ENCODE measurements at regions not wholly inside any gene's neighbourhood (a gene's known extent, or its start where the extent isn't known, plus 50 kb on each side); places are given as distances from the start of the nearest gene placed in this dataset.
A peak's percentile ranks its signal among the peaks of the same experiment; 100 is the strongest.
"Not testable (repeated sequence)": the region's sequence is repeated elsewhere in the genome, so short reads cannot be mapped to it uniquely, and the experiment has no call there.

- DNase-seq, result no peak
Observed at GRCh38 chr4:114383067-114383466, 215.5 kb upstream of the UGT8 start.

DNA sequence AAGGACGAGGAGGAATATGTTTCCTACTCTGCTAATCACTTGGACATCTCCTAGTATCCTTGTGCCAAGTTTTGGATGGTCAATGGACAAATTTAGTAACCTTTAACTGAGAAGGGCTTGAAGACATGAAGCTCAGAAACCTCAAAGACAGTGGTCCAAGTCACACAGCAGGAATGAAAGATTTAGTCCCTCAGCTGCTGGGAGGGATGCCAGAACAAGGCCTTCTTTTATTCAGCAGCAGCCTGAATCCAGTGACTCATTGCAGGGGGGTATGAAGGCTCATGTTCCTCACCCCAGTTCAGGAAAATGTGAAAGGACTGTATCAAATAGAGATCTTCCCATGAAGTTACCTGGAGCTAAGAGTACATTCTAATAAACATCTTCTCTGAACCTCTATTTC is 214.9 kb upstream of the UGT8 start:
- no peak for DNase-seq

- no peak for DNase-seq
Observed at GRCh38 chr4:114384629-114385028, 214.0 kb upstream of the UGT8 start.

- peak; percentile 60 for DNase-seq
Observed at GRCh38 chr4:114385195-114385985, 213.2 kb upstream of the UGT8 start.

GRCh38 chr4:114386637-114387233 is 211.9 kb upstream of the UGT8 start:
- peak; percentile 11 for DNase-seq

- no peak for DNase-seq
Observed at GRCh38 chr4:114389070-114389685, 209.4 kb upstream of the UGT8 start.

DNA sequence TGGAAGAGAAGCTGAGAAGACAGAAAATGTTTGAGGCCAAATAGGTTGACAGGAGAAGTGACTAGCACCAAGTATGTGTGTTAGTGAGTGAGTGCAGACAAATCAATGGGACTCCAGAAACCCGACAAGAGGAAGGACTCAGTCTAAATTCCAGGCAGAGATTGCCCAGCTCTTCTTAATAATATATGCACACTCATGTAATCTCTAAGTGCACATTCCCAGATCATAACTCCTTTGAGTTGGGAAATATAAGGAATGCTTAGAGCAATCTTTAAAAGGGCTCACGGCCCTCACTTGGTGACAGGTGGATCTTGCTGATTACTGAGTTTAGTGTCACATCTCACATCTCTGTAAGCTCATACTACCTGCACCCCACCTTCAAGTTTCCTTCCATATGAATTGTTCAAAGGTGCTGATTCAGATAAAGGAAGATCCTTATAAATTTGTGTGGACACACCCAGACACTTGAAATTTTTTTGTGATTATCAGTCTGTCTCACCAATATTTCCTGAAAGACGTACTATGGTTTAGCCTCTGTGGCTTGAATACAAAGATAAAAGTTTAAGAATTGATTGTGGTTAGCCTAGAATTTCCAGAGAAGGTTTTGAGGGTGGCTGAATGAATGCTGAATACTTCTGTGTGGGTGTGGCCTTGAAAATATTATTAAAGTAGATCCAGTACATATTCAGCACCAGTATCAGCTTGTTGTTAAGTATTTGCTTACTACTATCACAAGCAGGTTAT is 205.1 kb upstream of the UGT8 start:
- no peak for DNase-seq

GRCh38 chr4:114396808-114397207 is 201.8 kb upstream of the UGT8 start:
- no peak for DNase-seq

- no peak for DNase-seq
Observed at GRCh38 chr4:114398410-114398809, 200.2 kb upstream of the UGT8 start.

- no peak for DNase-seq
Observed at GRCh38 chr4:114399105-114399504, 199.5 kb upstream of the UGT8 start.

DNA sequence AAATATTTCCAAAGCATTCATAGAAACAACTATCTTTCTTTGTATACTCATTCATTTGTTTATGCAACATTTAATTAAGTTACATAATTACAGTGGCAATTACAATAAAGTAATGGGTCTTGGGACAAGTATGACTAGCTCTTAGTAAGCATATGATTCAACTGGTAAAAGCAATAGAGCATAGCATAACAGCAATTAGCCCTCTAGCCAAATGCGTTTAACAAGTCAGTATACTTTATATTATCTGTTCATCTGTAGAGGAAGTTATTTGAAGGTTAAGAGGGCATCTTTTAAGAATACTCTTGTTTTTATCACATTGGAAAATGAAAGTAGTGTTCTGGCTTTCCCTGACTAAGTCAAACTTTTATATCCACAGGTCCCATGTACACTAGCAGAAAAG is 198.1 kb upstream of the UGT8 start:
- DNase-seq, result no peak

GRCh38 chr4:114401483-114401882 is 197.1 kb upstream of the UGT8 start:
- no peak for DNase-seq

DNA sequence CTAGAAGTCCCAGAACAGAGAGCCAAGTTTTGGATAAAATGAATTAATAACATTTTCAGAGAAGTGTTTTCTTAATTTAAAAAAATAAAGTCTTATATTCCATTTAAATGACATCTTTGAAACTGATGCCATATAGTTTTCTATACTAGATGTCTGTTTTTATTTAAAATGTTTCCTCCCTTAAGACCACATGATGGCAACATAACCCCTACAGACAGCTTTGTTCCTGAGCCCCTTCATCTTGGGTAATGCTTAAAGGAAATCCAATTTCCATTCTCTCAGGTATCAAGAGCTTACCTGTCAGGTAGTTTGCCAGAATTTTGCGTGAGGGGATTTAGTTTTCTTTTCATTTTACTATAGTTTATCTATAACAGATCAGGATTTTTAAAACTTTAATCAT is 181.4 kb upstream of the UGT8 start:
- DNase-seq, result no peak

DNA sequence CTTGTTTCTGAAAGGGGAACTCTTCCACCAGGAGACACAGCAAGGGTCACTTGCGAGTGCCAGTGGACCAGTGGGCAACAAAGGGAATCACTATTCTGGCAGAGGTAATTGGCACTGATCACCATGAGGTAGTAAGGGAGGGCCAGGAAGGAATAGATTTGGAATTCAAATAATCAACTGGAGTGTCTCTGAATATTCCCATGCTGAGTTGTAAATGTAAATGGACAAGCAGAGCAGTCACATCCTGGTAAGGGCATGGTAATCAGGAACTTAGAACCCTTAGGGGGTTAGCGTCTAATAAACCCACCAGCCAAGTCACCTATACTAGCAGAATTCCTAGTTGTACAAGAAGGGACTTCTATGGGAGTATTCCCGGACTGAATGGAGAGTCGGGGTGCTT is 178.5 kb upstream of the UGT8 start:
- no peak for DNase-seq

GRCh38 chr4:114423582-114423981 is 175.0 kb upstream of the UGT8 start:
- no peak for DNase-seq

DNA sequence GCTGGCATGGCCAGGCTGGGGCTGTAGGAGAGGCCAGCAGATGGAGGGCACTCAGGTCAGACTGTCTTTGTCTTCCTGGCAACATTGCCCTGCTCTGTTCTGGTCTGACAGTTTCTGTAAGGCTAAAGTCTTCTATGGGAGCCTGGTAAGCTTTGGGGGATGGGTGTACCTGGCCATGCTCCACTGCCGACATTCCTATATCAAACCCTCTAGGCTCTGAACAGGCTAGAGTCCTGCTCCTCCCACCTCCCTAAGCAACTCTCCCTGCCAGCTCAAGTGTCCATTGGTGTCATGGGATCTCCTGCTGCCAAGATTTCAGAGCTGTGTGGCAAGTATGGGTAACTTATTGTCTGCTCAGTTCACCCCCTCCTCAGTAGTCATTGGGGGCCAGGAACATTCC is 163.5 kb upstream of the UGT8 start:
- DNase-seq, result no peak

DNA sequence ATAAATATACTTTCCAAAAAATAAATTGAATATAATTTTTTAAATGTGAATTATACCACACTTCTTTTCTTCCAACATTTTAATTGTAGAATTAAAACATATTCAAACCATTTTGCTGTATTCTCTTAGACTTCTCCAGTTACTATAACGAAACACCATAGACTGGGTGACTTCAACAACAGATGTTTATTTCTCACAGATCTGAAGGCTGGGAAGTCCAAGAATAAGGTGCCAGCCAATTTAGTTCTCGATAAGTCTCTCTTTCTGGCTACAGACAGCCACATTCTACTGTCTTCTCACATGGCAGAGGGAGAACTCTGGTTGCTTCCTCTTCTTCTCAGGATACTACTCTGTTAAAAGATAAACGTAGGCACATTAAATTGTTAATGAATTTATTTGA is 155.8 kb upstream of the UGT8 start:
- no peak for DNase-seq

GRCh38 chr4:114444211-114444610 is 154.4 kb upstream of the UGT8 start:
- no peak for DNase-seq

DNA sequence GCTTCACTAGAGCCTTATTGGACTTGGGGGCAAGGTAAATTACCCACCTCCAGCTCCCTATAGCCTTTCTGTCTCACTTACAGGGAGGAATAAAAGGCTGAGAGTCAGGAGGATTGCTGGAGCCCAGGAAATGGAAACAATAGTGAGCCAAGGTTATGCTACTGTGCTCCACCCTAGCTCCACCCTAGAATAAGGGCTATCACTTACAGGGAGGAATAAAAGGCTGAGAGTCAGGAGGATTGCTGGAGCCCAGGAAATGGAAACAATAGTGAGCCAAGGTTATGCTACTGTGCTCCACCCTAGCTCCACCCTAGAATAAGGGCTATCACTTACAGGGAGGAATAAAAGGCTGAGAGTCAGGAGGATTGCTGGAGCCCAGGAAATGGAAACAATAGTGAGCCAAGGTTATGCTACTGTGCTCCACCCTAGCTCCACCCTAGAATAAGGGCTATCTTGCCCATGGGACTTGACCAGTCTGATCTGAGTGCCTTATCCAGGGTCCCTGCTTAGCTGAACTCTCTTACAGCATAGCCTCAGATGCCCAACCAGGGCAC is 150.6 kb upstream of the UGT8 start:
- not testable (repeated sequence) for DNase-seq

- DNase-seq, result no peak
Observed at GRCh38 chr4:114458728-114459127, 139.9 kb upstream of the UGT8 start.

DNA sequence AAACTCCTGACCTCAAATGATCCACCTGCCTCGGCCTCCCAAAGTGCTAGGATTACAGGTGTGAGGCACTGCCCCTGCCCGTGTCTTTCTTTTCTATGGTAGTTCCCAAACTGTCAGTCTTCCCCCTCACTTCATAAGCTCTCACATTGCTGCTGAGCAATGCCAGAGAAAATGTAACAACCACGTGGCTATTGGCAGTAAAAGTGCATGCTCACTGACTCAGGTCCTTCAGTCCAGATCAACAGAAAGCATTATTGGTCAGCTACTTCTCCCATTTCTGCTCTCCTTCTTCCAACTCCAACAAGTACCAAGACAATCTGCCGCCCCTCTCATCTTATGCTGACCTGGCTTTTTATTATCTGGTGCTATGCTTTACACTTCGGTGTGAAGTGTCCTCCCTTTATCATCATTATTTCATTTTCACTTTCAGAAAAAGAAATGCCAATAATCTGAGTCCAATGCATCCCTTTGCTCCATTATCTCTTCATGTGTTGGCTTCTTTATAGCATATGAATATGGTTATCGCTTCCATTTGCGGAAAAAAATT is 133.8 kb upstream of the UGT8 start:
- DNase-seq, result no peak

DNA sequence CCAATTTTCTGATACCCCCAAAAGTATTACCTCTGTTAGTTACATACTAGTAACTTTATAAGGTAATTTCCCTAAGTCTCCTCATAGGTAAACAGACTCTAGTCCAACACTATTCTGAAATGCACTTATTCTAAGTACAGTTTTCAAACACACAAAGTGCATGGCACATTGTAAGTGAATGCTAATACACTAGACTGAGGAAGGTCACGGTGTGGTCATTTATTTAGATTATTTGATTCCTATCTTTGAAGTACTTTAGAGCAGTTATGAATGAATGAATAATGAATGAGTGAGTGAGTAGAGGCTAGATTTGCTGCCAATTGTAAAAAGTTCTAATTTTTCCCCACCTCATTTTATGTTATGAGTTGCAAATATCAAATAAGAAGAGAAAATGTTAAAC is 132.8 kb upstream of the UGT8 start:
- DNase-seq, result no peak

GRCh38 chr4:114466299-114466698 is 132.3 kb upstream of the UGT8 start:
- no peak for DNase-seq
